ENCODE measurements at regions not wholly inside any gene's neighbourhood (a gene's known extent, or its start where the extent isn't known, plus 50 kb on each side); places are given as distances from the start of the nearest gene placed in this dataset.
A peak's percentile ranks its signal among the peaks of the same experiment; 100 is the strongest.
"Not testable (repeated sequence)": the region's sequence is repeated elsewhere in the genome, so short reads cannot be mapped to it uniquely, and the experiment has no call there.

DNA sequence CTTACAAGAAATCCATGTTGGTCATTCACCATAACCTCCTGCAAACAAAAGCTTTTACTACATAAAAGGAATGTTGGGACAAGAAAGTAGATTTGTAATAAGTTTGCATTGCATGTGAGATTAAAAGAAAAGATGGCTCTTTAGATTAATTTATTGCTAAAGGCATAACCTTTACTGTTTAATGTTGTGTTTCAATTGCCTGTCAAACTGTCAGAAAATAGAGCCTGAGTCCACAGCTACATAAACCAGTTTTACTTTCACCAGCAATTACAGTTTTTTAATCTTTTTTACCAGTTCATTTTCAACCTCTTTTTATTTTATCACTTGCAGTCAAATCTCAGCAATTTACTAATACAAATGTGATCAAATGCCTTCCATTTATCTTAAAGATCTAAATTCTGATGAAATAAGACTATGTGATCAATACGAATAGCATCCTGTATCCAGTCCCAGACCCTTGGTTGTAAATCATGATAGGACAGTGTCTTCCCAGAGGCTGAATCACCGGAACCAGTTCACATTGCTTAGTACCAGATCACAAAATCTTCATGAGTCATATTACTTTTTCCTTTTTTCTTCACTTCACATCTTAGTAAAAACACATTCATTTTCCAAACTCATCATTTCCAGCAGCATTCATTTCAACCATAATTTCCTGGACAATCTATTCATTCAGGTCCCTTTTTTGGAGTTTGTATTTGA is 95.4 kb upstream of the FRG1 start:
- intact Hi-C loops (cut with DNase I) = no loop called here
- no peak for DNase-seq

DNA sequence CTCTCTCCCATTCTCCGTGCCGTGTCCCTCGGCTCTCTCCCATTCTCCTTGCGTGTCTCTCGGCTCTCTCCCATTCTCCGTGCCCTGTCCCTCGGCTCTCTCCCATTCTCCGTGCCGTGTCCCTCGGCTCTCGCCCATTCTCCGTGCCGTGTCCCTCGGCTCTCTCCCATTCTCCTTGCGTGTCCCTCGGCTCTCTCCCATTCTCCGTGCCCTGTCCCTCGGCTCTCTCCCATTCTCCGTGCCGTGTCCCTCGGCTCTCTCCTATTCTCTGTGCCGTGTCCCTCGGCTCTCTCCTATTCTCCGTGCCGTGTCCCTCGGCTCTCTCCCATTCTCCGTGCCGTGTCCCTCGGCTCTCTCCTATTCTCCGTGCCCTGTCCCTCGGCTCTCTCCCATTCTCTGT is 94.6 kb upstream of the FRG1 start:
- intact Hi-C loops (cut with DNase I); DNase-seq: not testable (repeated sequence)

DNA sequence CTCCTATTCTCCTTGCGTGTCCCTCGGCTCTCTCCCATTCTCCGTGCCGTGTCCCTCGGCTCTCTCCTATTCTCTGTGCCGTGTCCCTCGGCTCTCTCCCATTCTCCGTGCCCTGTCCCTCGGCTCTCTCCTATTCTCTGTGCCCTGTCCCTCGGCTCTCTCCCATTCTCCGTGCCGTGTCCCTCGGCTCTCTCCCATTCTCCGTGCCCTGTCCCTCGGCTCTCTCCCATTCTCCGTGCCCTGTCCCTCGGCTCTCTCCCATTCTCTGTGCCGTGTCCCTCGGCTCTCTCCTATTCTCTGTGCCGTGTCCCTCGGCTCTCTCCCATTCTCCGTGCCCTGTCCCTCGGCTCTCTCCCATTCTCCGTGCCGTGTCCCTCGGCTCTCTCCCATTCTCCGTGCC is 94.1 kb upstream of the FRG1 start:
- intact Hi-C loops (cut with DNase I) = not testable (repeated sequence)
- peak in 4 of 42 donors; percentile 24 to 46 (median 35) for DNase-seq

DNA sequence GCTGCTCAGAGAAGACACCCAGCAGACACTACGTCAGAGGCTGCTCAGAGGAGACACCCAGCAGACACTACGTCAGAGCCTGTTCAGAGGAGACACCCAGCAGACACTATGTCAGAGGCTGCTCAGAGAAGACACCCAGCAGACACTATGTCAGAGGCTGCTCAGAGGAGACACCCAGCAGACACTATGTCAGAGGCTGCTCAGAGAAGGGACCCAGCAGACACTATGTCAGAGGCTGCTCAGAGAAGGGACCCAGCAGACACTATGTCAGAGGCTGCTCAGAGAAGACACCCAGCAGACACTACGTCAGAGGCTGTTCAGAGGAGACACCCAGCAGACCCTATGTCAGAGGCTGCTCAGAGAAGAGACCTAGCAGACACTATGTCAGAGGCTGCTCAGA is 92.0 kb upstream of the FRG1 start:
- intact Hi-C loops (cut with DNase I); DNase-seq: not testable (repeated sequence)

DNA sequence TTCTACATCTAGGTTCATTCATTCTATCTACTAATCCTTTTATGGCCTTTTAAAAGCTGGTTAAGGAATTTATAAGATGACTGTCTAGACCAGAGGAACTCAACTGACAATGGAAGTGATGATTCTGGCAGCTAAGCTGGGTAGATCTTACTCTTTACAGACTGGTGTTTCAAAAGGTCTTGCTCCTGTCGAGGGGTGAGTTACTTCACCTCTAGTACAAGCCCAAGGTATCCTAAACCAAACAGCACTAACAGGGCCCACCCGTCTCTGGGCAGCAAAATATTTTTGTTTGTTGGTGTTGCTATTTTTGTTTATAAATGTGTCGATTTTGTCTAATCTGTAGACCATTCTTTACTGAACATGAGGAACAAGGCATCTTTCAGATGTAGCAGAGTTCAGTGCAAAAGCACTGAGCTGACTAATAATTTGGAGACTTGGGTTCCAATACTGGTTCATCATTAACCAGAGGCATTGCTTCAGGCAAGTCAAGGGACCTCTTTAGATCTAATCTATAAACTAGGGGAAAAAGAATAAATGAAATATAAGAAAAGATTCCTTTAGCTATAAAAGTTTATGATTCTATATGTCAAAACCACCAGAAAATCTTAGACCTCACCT is 90.3 kb upstream of the FRG1 start:
- no peak for DNase-seq
- intact Hi-C loops (cut with DNase I) = no loop called here

DNA sequence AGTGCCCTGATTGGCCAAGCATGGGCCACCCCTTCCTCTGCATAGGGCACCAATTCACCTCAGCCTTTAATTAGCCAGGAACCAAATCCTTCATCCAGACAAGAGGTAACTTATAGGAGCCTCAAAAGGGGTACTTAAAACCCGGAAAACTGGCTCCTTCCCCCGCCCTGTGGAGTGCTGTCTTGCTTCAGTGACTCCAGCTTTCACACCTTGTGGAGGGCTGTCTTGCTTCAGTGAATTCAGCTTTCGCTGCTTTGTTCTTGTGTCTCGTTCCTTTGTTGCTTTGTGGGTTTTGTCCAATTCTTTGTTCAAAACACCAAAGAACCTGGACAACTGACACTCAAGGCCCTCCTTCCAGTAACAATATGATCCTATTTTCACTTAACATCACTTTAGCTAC is 82.2 kb upstream of the FRG1 start:
- intact Hi-C loops (cut with DNase I) = no loop called here
- DNase-seq = no peak

DNA sequence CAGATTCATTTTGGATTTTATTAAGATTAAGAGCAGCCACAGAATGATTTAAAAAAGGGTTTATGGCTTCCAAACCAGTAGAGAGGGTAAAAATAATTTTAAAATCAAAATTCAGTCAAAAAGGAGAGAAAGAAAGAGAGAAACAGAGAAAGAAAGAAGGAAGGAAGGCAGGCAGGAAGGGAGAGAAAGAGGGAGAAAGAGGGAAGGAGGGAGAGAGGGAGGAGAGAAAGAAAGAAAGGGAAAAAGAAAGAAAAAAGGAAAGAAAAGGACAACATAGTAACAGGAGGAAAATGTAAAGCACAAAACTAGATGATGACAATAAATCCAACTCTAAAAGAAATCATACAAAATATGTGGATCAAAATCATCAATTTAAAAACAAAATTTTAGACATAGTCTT is 79.6 kb upstream of the FRG1 start:
- intact Hi-C loops (cut with DNase I) = no loop called here
- DNase-seq = no peak

DNA sequence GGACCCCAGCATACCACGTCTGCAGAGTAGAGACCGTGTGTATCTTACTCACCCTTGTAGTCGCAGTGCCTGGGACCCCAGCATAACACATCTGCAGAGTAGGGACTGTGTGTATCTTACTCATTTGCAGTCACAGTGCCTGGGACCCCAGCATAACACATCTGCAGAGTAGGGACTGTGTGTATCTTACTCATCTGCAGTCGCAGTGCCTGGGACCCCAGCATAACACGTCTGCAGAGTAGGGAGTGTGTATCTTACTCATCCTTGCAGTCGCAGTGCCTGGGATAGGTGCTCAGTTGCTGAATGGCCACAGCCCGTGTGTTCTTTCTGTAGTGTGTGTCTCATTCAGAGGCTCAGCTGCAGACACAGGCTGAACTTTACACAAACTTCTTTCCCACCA is 71.4 kb upstream of the FRG1 start:
- no peak for DNase-seq
- intact Hi-C loops (cut with DNase I) = no loop called here

DNA sequence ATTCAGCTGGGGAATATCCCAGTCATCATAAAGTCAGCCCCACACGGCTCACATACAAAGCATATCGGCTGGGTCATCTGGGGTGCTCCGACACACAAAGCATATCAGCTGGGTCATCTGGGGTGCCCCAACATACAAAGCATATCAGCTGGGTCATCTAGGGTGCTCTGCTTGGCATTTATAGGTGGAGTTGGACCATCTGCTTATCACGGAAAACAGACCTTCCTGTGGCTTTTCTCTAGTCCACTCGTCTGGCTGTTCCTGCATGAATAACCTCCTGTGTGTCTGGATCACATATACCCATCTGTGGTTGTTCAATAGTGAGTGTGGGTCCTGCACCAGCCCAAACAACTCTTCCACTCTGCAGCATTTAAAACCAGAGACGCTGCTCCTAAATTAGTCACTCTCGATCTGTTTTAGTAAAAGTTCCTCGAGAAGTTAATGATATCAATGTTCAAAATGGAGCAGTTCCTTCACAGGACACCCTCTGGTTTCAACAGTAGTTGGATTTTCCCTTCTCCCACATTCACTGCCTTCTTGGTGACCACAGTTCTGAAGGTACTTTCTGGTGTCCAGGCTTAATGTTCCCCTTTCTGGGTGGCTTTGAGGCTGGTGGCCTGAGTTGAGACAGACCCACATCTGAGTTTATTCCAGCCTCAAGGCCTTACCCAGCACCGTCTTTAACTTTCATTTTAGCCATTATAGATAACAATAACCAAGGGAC is 70.0 kb upstream of the FRG1 start:
- no peak for DNase-seq
- intact Hi-C loops (cut with DNase I) = no loop called here

DNA sequence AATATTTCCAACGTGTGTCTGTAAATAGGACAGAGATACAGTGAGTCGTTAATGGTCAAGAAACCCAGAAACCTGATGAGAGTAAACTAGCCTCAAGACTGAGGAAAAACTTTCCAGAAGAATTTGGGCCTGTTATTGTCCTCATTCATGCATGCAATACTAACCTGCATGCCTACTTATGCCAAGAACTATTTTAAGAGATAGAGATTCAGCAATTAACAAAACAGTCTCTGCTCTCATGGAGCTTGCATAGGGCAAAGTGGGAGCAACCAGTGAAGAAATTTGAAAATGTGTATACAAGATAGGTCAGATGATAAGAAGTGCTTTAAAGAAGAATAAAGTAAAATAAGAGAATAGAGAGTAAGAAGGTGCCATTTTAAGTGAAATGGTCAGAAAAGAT is 66.1 kb upstream of the FRG1 start:
- DNase-seq = no peak
- intact Hi-C loops (cut with DNase I) = no loop called here

DNA sequence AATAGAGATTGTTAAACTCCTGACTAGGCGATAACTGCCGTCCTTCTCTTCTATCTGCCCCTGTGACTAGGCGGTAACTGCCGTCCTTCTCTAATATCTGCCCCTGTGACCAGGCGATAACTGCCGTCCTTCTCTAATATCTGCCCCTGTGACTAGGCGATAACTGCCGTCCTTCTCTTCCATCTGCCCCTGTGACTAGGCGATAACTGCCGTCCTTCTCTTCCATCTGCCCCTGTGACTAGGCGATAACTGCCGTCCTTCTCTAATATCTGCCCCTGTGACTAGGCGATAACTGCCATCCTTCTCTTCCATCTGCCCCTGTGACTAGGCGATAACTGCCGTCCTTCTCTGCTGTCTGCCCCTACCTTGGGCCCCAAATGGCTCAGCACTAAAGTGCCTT is 59.5 kb upstream of the FRG1 start:
- peak in 13 of 42 donors; percentile 3 to 60 (median 11) for DNase-seq
- intact Hi-C loops (cut with DNase I) = not testable (repeated sequence)

DNA sequence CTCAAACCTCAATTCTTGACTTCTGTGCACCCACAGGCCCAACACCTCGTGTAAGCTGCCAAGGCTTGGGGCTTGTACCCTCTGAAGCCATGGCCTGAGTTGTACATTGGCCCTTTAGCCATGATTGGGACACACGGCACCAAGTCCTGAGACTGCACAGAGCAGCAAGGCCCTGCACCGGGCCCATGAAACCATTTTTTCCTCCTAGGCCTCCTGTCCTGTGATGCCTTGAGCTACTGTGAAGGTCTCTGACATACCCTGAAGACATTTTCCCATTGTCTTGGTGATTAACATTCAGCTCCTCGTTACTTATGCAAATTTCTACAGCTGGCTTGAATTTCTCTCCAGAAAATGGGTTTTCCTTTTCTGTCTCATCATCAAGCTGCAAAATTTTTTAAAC is 52.3 kb upstream of the FRG1 start:
- intact Hi-C loops (cut with DNase I); DNase-seq: not testable (repeated sequence)

Measured in head of caudate nucleus (tissue), 42 donors.